ENCODE measurements at regions not wholly inside any gene's neighbourhood (a gene's known extent, or its start where the extent isn't known, plus 50 kb on each side); places are given as distances from the start of the nearest gene placed in this dataset.

DNA sequence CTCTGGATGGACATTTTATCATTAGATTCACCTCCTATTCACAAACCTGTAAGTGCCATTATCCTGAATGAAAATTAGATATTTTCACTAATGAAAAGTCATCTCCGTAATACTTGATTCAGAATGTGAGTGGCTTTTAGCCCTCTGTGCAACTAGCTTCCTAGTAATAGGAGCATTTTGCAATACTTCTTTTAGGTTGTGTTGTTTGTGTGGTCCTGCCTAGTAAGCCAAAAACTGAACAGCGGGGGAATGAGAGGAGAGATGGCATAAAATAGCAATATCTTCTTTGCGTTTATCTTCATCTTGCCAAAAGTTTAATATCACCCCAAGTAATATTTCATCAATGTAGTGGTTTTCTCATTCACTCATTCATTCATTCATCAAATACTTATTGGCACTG is 507.5 kb upstream of the CELF2 start:
- TF ChIP-seq CTCF (IDR thresholded peaks at IDR 0.05) (no peak), POLR2A (IDR thresholded peaks at IDR 0.05) (no peak)

Data from esophagus squamous epithelium (tissue), 4 donors.